B cell (primary cell): ENCODE measurements at regions not wholly inside any gene's neighbourhood (a gene's known extent, or its start where the extent isn't known, plus 50 kb on each side); places are given as distances from the start of the nearest gene placed in this dataset.

Experiments
- CTCF ChIP-seq: fragments of 200-600 bp; IDR thresholded peaks from one replicate; pipeline ENCODE4 v1.8.0; 2022; ENCODE audit warnings: antibody characterized with exemption, mild to moderate bottlenecking
- EZH2 ChIP-seq: IDR thresholded peaks from 2 replicates; pipeline ENCODE4 v1.6.1; 2012; ENCODE audit warnings: borderline replicate concordance, low read depth, mild to moderate bottlenecking, moderate library complexity, low read length; ENCODE audit not compliant: insufficient read depth, poor library complexity, severe bottlenecking

DNA sequence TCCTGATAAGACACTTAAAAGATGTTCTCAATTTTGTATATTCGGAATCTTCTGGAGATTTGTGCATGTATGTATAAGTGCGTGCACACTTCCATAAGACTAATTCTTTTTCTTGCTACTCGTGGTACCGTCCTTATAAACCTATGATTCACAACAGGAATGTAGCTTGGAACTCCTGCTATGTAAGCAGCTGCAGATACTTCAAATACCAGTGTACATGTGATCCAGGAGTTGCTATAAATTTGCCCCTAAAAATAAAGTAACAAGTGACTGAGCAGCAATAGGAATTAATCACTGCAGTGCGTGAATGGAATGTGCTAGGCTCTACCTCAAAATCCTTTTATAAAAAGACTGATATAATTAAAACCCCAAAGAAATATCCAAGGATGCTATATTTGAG lies 214.9 kb downstream of the KLF5 start:
- TF ChIP-seq CTCF (no peak), EZH2 (no peak)
